ENCODE measurements at regions not wholly inside any gene's neighbourhood (a gene's known extent, or its start where the extent isn't known, plus 50 kb on each side); places are given as distances from the start of the nearest gene placed in this dataset.
"Not testable (repeated sequence)": the region's sequence is repeated elsewhere in the genome, so short reads cannot be mapped to it uniquely, and the experiment has no call there.

- ATAC-seq (no peak), DNase-seq (no peak)
- no peaks in the 10 kb centered on the region for H3K9me3 Mint-ChIP-seq
- peaks cover 9% of the 10 kb centered on the region for H3K4me1 Mint-ChIP-seq (ENCODE audit: low read depth)
- H3K36me3 Mint-ChIP-seq (ENCODE audit: insufficient read depth): peaks cover 2% of the 10 kb centered on the region
- no peak overlapping the region for H3K4me3 Mint-ChIP-seq
- no peaks in the 10 kb centered on the region for H3K27me3 Mint-ChIP-seq (ENCODE audit: low read depth)
These were observed 98.8 kb downstream of the SLC25A47 start for GRCh38 chr14:100421756-100422470.

DNA sequence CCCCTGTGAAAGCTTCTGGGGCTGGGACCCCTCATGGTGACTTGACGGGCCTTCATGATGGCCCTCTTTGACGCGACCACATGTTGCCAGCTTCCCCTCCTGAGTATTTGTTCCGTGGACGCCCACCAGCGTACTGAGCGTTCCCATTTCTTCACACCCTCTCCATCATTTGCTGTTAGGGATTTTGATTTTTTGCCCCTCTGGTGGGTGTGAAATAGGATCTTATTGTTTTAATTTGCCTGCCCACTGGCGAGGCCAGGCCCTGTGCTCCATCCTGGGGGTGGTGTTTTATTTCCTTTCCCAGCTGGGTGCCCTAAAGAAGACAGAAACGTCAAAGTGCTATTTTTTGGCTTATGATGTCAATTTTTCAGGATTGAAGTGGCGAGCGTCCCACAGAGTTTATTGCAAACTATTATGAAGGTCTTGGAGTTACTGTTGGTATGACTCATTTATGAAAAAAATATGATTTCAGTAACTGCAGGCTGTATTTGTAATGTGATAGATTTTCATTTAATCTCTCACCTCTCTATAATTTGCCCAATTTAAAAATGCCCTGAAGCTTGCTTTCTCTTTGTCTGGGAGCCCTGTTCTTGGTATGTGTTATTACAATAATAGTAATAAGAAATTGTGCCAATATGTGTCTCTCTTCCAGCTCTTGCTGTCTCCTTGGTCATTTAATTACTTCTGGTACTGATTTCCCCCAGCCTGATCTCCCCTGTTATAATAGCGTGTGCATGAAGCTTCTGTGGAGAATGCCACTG is 99.6 kb downstream of the SLC25A47 start:
- no peaks in the 10 kb centered on the region for H3K9me3 Mint-ChIP-seq
- ATAC-seq: no peak
- no peak overlapping the region for H3K4me3 Mint-ChIP-seq
- DNase-seq: no peak
- peaks cover 9% of the 10 kb centered on the region for H3K4me1 Mint-ChIP-seq (ENCODE audit: low read depth)
- no peaks in the 10 kb centered on the region for H3K27me3 Mint-ChIP-seq (ENCODE audit: low read depth)
- peaks cover 2% of the 10 kb centered on the region for H3K36me3 Mint-ChIP-seq (ENCODE audit: insufficient read depth)

DNA sequence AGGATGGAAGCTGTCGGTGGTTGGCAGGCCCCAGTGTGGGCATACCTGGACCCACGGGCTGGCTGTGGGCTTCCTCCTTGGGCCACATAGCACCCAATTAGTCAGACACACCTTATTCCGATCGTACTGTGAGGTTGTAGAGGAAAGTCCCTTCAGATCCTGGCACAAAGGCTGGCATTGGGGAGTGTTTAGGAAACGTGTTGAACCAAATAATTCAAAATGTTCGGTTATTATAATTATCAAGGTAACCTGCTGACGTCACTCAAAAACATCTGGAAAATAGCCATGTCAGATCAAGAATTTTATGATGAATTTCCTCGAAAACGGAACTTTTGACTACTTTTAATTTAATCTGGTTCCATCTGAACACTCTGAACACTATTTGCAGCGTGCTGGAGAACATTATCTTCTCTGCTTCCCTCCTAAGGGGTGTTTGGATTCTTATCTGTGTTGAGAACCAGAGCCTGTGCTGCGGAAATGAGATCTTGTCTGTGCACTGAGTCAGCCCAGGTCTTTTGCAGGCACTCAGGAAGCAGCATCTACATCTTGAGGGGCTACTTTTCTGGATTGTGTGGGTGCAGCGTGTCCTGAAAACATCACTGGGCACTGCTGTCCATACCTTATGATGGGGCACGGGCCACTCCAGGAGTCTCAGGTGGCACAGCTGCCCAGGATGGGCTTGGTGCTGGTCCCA is 100.3 kb downstream of the SLC25A47 start:
- Mint-ChIP-seq H3K9me3 (no peaks in the 10 kb centered on the region), H3K36me3 (ENCODE audit: insufficient read depth) (peaks cover 2% of the 10 kb centered on the region), H3K4me1 (ENCODE audit: low read depth) (peaks cover 9% of the 10 kb centered on the region), H3K27me3 (ENCODE audit: low read depth) (no peaks in the 10 kb centered on the region), H3K4me3 (no peak overlapping the region)
- no peak for ATAC-seq
- DNase-seq: no peak

DNA sequence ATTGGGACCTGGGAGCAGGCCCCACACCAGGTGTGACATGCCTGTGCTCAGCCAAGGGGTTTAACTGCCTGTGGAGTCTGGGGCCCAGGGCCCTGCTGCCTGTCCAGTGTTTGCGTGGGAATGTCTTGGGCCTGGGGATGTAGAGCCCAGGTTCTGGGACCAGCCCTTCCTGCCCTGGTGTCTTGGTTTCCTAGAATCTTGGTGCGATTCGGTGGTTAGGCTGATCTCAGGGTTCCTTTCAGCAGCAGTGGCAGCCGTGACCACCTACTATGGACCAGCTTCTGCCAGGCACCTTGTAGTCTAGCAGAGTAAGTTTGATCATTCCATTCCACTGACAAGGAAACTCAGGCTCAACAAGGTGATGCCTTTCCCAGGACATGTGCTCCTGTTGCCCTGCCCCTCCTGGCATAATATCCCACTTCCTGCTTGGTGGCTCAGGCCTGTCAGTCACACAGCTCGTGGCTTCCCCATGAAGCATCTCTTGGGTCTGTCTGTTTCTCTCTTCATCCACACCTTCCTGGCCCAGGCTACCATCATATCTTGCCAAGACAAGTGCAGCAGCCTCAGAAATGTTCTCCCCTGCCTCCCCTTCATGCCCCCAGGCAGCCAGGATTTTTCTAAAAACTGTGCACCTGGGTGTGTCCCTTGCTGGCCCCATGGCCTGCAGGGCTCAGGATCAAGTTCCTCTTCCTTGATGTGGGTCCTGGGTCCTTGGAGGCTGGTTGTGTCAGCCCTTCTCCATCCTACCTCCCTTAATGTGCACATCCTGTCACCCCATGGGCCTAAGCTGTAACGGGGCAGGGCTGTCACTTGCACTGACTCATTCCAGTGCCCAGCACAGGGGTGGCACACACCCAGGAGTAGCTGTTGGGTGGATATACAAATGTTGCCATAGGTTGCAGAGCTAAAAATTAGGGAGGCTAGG is 101.6 kb downstream of the SLC25A47 start:
- ATAC-seq (no peak), DNase-seq (no peak)
- Mint-ChIP-seq H3K4me1 (ENCODE audit: low read depth) (peaks cover 11% of the 10 kb centered on the region), H3K9me3 (no peaks in the 10 kb centered on the region), H3K27me3 (ENCODE audit: low read depth) (no peaks in the 10 kb centered on the region), H3K4me3 (no peak overlapping the region), H3K36me3 (ENCODE audit: insufficient read depth) (no peaks in the 10 kb centered on the region)

GRCh38 chr14:100425429-100425827 is 102.3 kb downstream of the SLC25A47 start:
- H3K9me3 Mint-ChIP-seq: no peaks in the 10 kb centered on the region
- H3K36me3 Mint-ChIP-seq (ENCODE audit: insufficient read depth): no peaks in the 10 kb centered on the region
- ATAC-seq (no peak), DNase-seq (no peak)
- no peaks in the 10 kb centered on the region for H3K27me3 Mint-ChIP-seq (ENCODE audit: low read depth)
- peaks cover 11% of the 10 kb centered on the region for H3K4me1 Mint-ChIP-seq (ENCODE audit: low read depth)
- no peak overlapping the region for H3K4me3 Mint-ChIP-seq

- H3K9me3 Mint-ChIP-seq: no peaks in the 10 kb centered on the region
- no peaks in the 10 kb centered on the region for H3K27me3 Mint-ChIP-seq (ENCODE audit: low read depth)
- H3K4me1 Mint-ChIP-seq (ENCODE audit: low read depth): peaks cover 11% of the 10 kb centered on the region
- DNase-seq (no peak), ATAC-seq (no peak)
- no peaks in the 10 kb centered on the region for H3K36me3 Mint-ChIP-seq (ENCODE audit: insufficient read depth)
- H3K4me3 Mint-ChIP-seq: no peak overlapping the region
These were observed 103.2 kb downstream of the SLC25A47 start for GRCh38 chr14:100426314-100426713.

GRCh38 chr14:100427166-100427565 is 104.0 kb downstream of the SLC25A47 start:
- Mint-ChIP-seq H3K36me3 (ENCODE audit: insufficient read depth) (no peaks in the 10 kb centered on the region), H3K4me1 (ENCODE audit: low read depth) (peaks cover 11% of the 10 kb centered on the region), H3K4me3 (no peak overlapping the region), H3K9me3 (no peaks in the 10 kb centered on the region), H3K27me3 (ENCODE audit: low read depth) (no peaks in the 10 kb centered on the region)
- no peak for DNase-seq
- no peak for ATAC-seq

GRCh38 chr14:100428727-100429126 is 105.6 kb downstream of the SLC25A47 start:
- H3K4me1 Mint-ChIP-seq (ENCODE audit: low read depth): peaks cover 8% of the 10 kb centered on the region
- DNase-seq: no peak
- no peaks in the 10 kb centered on the region for H3K9me3 Mint-ChIP-seq
- no peak for ATAC-seq
- no peaks in the 10 kb centered on the region for H3K27me3 Mint-ChIP-seq (ENCODE audit: low read depth)
- H3K4me3 Mint-ChIP-seq: no peak overlapping the region
- peaks cover 2% of the 10 kb centered on the region for H3K36me3 Mint-ChIP-seq (ENCODE audit: insufficient read depth)

- Mint-ChIP-seq H3K27me3 (ENCODE audit: low read depth) (no peaks in the 10 kb centered on the region), H3K36me3 (ENCODE audit: insufficient read depth) (peaks cover 2% of the 10 kb centered on the region), H3K4me1 (ENCODE audit: low read depth) (peaks cover 8% of the 10 kb centered on the region), H3K9me3 (no peaks in the 10 kb centered on the region), H3K4me3 (no peak overlapping the region)
- ATAC-seq: no peak
- no peak for DNase-seq
These were observed 106.4 kb downstream of the SLC25A47 start for GRCh38 chr14:100429537-100429936.

- ATAC-seq: no peak
- no peaks in the 10 kb centered on the region for H3K9me3 Mint-ChIP-seq
- DNase-seq: no peak
These were observed 107.4 kb downstream of the SLC25A47 start for GRCh38 chr14:100430571-100430970.

GRCh38 chr14:100431461-100431860 is 108.3 kb downstream of the SLC25A47 start:
- not testable (repeated sequence) for H3K9me3 Mint-ChIP-seq

More at GRCh38 chr14:100430571-100430970, 107.4 kb downstream of the SLC25A47 start:
- Mint-ChIP-seq H3K36me3 (ENCODE audit: insufficient read depth) (peaks cover 2% of the 10 kb centered on the region), H3K27me3 (ENCODE audit: low read depth) (no peaks in the 10 kb centered on the region), H3K4me3 (no peak overlapping the region), H3K4me1 (ENCODE audit: low read depth) (peaks cover 3% of the 10 kb centered on the region)

DNA sequence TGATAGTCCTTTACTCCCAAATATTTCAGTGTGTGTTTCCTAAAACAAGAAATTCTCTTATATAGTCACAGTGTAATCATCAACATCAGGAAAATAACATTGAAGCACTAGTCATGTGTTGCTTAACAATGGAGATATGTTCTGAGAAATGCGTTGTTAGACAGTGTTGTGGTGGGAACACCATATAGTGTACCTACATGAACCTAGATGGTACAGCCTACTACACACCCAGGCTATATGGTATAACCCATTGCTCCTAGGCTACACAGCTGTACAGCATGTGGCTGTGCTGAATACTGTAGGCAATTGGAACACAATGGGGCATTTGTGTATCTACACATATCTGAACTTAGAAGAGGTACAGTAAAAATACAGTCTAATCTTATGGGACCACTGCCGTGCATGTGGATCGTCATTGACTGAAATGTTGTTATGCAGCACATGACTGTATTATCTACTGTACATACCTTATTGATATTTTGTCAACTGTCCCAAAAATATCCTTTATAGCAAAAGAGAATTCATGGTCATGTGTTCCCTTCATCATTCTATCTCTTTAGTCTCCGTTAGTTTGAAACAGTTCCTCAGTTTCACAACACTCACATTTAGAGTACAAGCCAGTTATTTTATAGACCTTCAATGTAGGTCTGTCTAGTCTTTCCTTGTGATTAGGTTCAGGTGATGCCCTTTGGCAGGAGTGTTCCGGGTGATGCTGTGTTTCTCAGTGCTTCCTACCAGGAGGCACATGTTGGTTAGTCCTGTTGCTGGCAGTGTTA is 109.7 kb downstream of the SLC25A47 start:
- peaks cover 4% of the 10 kb centered on the region for H3K4me1 Mint-ChIP-seq (ENCODE audit: low read depth)

More at GRCh38 chr14:100431461-100431860, 108.3 kb downstream of the SLC25A47 start:
- H3K27me3 Mint-ChIP-seq (ENCODE audit: low read depth); DNase-seq; H3K4me1 Mint-ChIP-seq (ENCODE audit: low read depth); ATAC-seq; H3K36me3 Mint-ChIP-seq (ENCODE audit: insufficient read depth); H3K4me3 Mint-ChIP-seq: not testable (repeated sequence)

DNA sequence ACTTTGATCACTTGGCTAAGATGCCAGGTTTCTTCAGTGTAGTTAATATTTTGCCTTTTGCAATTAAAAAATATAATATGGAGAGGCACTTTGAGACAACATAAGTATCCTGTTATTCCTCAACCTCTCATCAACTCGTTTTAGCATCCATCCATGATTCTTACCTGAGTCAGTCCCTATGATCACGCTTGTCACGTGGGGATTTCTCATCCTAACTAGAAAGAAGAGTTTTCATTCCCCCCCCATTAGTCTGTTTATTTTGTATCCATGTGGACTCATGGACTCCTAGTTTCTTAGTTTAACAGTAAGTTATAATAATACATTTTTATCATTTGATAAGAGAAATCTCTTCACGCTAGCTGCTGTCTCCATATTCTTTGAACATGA is 110.3 kb downstream of the SLC25A47 start:
- no peaks in the 10 kb centered on the region for H3K27me3 Mint-ChIP-seq (ENCODE audit: low read depth)
- peaks cover 2% of the 10 kb centered on the region for H3K36me3 Mint-ChIP-seq (ENCODE audit: insufficient read depth)
- no peak for ATAC-seq
- DNase-seq: no peak
- H3K4me1 Mint-ChIP-seq (ENCODE audit: low read depth): peaks cover 5% of the 10 kb centered on the region
- H3K9me3 Mint-ChIP-seq: no peaks in the 10 kb centered on the region
- H3K4me3 Mint-ChIP-seq: no peak overlapping the region

More for the DNA sequence above, 109.7 kb downstream of the SLC25A47 start:
- no peaks in the 10 kb centered on the region for H3K9me3 Mint-ChIP-seq
- DNase-seq: no peak
- H3K27me3 Mint-ChIP-seq (ENCODE audit: low read depth): no peaks in the 10 kb centered on the region
- H3K36me3 Mint-ChIP-seq (ENCODE audit: insufficient read depth): peaks cover 2% of the 10 kb centered on the region
- ATAC-seq: no peak
- no peak overlapping the region for H3K4me3 Mint-ChIP-seq

All from activated T-cell treated with anti-CD3 and anti-CD28 coated beads, Interleukin-2, amount 50 U/mL, for 4 hours (primary cell).